Type B pancreatic cell (in vitro differentiated cells): ENCODE measurements at regions not wholly inside any gene's neighbourhood (a gene's known extent, or its start where the extent isn't known, plus 50 kb on each side); places are given as distances from the start of the nearest gene placed in this dataset.

Experiments used
- DNase-seq: peaks from one replicate; pipeline ENCODE4 v3.0.0; 2021; ENCODE audit warnings: mixed read lengths; ENCODE audit not compliant: unreplicated experiment; ENCODE audit errors: extremely low spot score
- H3K27ac Mint-ChIP-seq: 2 replicates; pipeline ENCODE4 v1.8.0; 2021; ENCODE audit warnings: mild to moderate bottlenecking, mixed read lengths
- H3K27me3 Mint-ChIP-seq: 2 replicates; pipeline ENCODE4 v1.8.0; 2021; ENCODE audit warnings: mixed read lengths
- H3K36me3 Mint-ChIP-seq: 2 replicates; pipeline ENCODE4 v1.8.0; 2021; ENCODE audit warnings: mixed read lengths
- H3K4me1 Mint-ChIP-seq: one replicate; pipeline ENCODE4 v1.8.0; 2021; ENCODE audit warnings: mixed read lengths; ENCODE audit not compliant: unreplicated experiment
- H3K4me3 Mint-ChIP-seq: 2 replicates; pipeline ENCODE4 v1.8.0; 2021; ENCODE audit warnings: mild to moderate bottlenecking, mixed read lengths
- H3K9me3 Mint-ChIP-seq: 2 replicates; pipeline ENCODE4 v1.8.0; 2021; ENCODE audit warnings: mixed read lengths
- CTCF ChIP-seq: fragments of 200-600 bp; sonication (generic); conservative IDR thresholded peaks from 2 replicates; pipeline ENCODE4 v1.5.0; 2021; ENCODE audit warnings: antibody characterized with exemption, mild to moderate bottlenecking

- H3K36me3 Mint-ChIP-seq, result no peaks in the 10 kb centered on the region
- no peak for TF ChIP-seq CTCF
Observed at GRCh38 chr18:77811503-77811902, 561.9 kb downstream of the GALR1 start.

GRCh38 chr18:77815666-77816338 lies 566.2 kb downstream of the GALR1 start:
- Mint-ChIP-seq H3K36me3 (peaks cover 4% of the 10 kb centered on the region), H3K4me1 (no peaks in the 10 kb centered on the region), H3K27me3 (peaks cover 7% of the 10 kb centered on the region), H3K4me3 (no peak overlapping the region), H3K27ac (no peak overlapping the region), H3K9me3 (no peaks in the 10 kb centered on the region)
- no peak for TF ChIP-seq CTCF
- DNase-seq, result no peak

More at GRCh38 chr18:77811503-77811902, 561.9 kb downstream of the GALR1 start:
- no peaks in the 10 kb centered on the region for H3K9me3 Mint-ChIP-seq
- no peak overlapping the region for H3K27ac Mint-ChIP-seq
- H3K27me3 Mint-ChIP-seq, result peaks cover 1% of the 10 kb centered on the region
- no peaks in the 10 kb centered on the region for H3K4me1 Mint-ChIP-seq
- DNase-seq, result no peak
- no peak overlapping the region for H3K4me3 Mint-ChIP-seq

- no peak for DNase-seq
- H3K27ac Mint-ChIP-seq, result no peak overlapping the region
- peaks cover 7% of the 10 kb centered on the region for H3K27me3 Mint-ChIP-seq
- no peaks in the 10 kb centered on the region for H3K4me1 Mint-ChIP-seq
- no peaks in the 10 kb centered on the region for H3K9me3 Mint-ChIP-seq
- H3K4me3 Mint-ChIP-seq, result no peak overlapping the region
- TF ChIP-seq CTCF, result no peak
- H3K36me3 Mint-ChIP-seq, result peaks cover 4% of the 10 kb centered on the region
Observed at GRCh38 chr18:77818328-77818727, 568.7 kb downstream of the GALR1 start.

GRCh38 chr18:77820472-77820871 lies 570.8 kb downstream of the GALR1 start:
- Mint-ChIP-seq H3K27ac (no peak overlapping the region), H3K4me1 (no peaks in the 10 kb centered on the region)
- TF ChIP-seq CTCF, result no peak

GRCh38 chr18:77821892-77822291 lies 572.2 kb downstream of the GALR1 start:
- no peak for TF ChIP-seq CTCF
- no peak for DNase-seq
- Mint-ChIP-seq H3K27ac (no peak overlapping the region), H3K27me3 (peaks cover 7% of the 10 kb centered on the region), H3K9me3 (no peaks in the 10 kb centered on the region), H3K36me3 (peaks cover 4% of the 10 kb centered on the region), H3K4me3 (no peak overlapping the region), H3K4me1 (no peaks in the 10 kb centered on the region)

More at GRCh38 chr18:77820472-77820871, 570.8 kb downstream of the GALR1 start:
- Mint-ChIP-seq H3K36me3 (peaks cover 4% of the 10 kb centered on the region), H3K9me3 (no peaks in the 10 kb centered on the region), H3K4me3 (no peak overlapping the region), H3K27me3 (peaks cover 7% of the 10 kb centered on the region)
- no peak for DNase-seq
